IPS-20b (cell line): ENCODE measurements at regions not wholly inside any gene's neighbourhood (a gene's known extent, or its start where the extent isn't known, plus 50 kb on each side); places are given as distances from the start of the nearest gene placed in this dataset.

Experiments used
- H3K27ac ChIP-seq: one replicate; pipeline ENCODE4 v1.5.1; 2013; ENCODE audit warnings: low read length
- H3K27me3 ChIP-seq: 2 replicates; pipeline ENCODE4 v1.6.1; 2013; ENCODE audit warnings: mild to moderate bottlenecking, low read length, inconsistent platforms; ENCODE audit not compliant: insufficient read depth
- H3K36me3 ChIP-seq: 2 replicates; pipeline ENCODE4 v1.6.1; 2013; ENCODE audit warnings: low read depth, mild to moderate bottlenecking, inconsistent platforms, low read length, moderate library complexity; ENCODE audit not compliant: insufficient read depth
- H3K4me1 ChIP-seq: 2 replicates; pipeline ENCODE4 v1.6.1; 2013; ENCODE audit warnings: mild to moderate bottlenecking, control low read depth, inconsistent platforms, low read length, moderate library complexity; ENCODE audit not compliant: insufficient read depth
- H3K4me3 ChIP-seq: 2 replicates; pipeline ENCODE4 v1.5.1; 2013; ENCODE audit warnings: mild to moderate bottlenecking, low read length, inconsistent platforms
- H3K9ac ChIP-seq: 2 replicates; pipeline ENCODE4 v1.6.1; 2013; ENCODE audit warnings: low read depth, mild to moderate bottlenecking, inconsistent platforms, low read length, moderate library complexity
- H3K9me3 ChIP-seq: 2 replicates; pipeline ENCODE4 v1.6.1; 2013; ENCODE audit warnings: mild to moderate bottlenecking, low read depth, low read length, inconsistent platforms; ENCODE audit not compliant: insufficient read depth

- H3K4me3 ChIP-seq: no peak overlapping the region
- no peak overlapping the region for H3K9ac ChIP-seq
- no peak overlapping the region for H3K27ac ChIP-seq
- H3K27me3 ChIP-seq: peaks cover 52% of the 10 kb centered on the region
- H3K36me3 ChIP-seq: no peaks in the 10 kb centered on the region
- no peaks in the 10 kb centered on the region for H3K9me3 ChIP-seq
- peaks cover 14% of the 10 kb centered on the region for H3K4me1 ChIP-seq
Measured at GRCh38 chr13:97112446-97113152, 109.5 kb upstream of the MBNL2 start.

DNA sequence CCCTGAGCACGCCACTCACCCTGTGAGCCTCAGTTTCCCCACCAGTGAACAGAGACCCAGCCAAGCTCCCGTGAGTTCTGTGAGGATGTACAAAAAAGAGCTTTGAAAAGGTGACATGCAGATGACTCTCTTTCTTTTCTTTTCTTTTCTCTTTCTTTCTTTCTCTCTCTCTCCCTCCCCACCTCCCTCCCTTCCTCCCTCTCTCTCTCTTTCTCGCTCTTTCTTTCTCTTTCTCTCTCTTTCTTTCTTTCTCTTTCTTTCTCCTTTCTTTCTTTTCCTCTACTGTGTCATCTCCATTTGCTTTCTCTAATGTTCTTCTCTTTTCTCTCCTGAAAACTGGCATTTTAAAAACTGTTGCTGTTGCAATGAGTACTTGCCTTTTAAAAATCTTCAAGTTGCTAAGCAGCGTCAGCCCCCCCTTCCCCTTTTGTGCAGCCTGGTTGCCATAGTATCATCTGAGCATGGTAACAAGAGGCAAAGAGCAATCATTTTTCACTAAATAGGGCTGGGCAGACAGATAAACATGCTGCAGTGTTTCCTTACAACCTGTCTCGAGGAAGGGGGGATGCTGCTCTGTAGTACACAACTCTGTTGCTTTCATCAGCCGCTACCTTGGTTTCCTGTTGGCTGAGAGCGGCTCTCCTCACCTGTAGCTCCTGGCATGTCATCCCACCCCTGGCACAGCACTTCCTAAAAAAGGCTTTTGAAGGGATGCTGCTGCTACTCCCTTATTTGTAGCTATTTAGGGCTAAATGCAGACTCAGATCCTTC, 108.7 kb upstream of the MBNL2 start:
- Histone ChIP-seq H3K27ac (no peak overlapping the region), H3K4me1 (peaks cover 14% of the 10 kb centered on the region), H3K9ac (no peak overlapping the region), H3K36me3 (no peaks in the 10 kb centered on the region), H3K27me3 (peaks cover 48% of the 10 kb centered on the region), H3K9me3 (no peaks in the 10 kb centered on the region), H3K4me3 (no peak overlapping the region)

GRCh38 chr13:97114651-97115050, 107.5 kb upstream of the MBNL2 start:
- peaks cover 36% of the 10 kb centered on the region for H3K27me3 ChIP-seq
- no peaks in the 10 kb centered on the region for H3K9me3 ChIP-seq
- no peak overlapping the region for H3K4me3 ChIP-seq
- peaks cover 12% of the 10 kb centered on the region for H3K4me1 ChIP-seq
- H3K27ac ChIP-seq: no peak overlapping the region
- no peak overlapping the region for H3K9ac ChIP-seq
- H3K36me3 ChIP-seq: no peaks in the 10 kb centered on the region

DNA sequence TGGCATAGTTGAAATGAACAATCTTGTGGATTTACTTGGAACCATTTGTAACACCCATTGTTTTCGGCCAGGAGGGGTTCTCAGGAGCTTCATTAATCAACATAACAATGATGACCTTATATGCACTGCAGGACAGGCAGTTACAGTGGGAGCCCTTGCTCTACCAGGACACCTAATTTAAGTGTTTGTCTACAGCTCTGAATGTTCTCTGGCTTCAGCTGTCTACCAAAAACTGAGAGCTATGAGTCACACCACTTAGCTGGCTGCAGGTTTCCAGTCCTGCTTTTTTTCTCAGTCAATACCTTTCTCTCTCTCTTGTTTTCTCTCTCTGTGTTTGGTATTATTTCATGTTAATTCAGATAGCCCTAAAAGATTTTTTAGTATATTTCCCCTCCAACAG, 105.4 kb upstream of the MBNL2 start:
- no peak overlapping the region for H3K4me3 ChIP-seq
- no peak overlapping the region for H3K9ac ChIP-seq
- H3K36me3 ChIP-seq: no peaks in the 10 kb centered on the region
- H3K27me3 ChIP-seq: peaks cover 26% of the 10 kb centered on the region
- peaks cover 7% of the 10 kb centered on the region for H3K4me1 ChIP-seq
- H3K9me3 ChIP-seq: no peaks in the 10 kb centered on the region
- no peak overlapping the region for H3K27ac ChIP-seq

DNA sequence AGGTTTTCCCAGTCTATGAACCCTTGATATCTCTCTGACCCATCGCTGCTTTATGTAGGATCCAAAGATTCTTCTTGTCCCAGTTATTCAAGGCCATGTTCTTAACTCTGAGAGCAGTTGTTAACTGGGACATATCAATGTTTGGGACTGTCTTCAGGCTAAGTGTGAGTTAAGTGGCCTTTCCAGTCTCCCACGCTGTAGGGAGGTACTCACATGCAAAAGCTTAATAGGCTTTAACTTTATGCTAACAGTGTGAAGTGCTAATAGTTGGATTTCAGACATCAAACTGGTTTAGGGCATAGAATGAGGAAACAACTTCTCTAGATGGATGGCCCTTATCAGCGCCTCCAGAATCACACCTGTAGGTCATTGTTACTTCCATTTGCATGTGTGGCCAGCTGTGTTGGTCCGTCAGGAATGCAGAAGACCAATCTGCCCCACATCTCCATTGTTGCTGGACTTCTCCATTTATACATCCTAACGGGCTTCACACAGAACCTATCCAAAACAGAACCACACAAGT, 104.7 kb upstream of the MBNL2 start:
- H3K36me3 ChIP-seq: no peaks in the 10 kb centered on the region
- peaks cover 7% of the 10 kb centered on the region for H3K4me1 ChIP-seq
- no peak overlapping the region for H3K27ac ChIP-seq
- H3K9ac ChIP-seq: no peak overlapping the region
- H3K9me3 ChIP-seq: no peaks in the 10 kb centered on the region
- H3K4me3 ChIP-seq: no peak overlapping the region
- peaks cover 20% of the 10 kb centered on the region for H3K27me3 ChIP-seq

DNA sequence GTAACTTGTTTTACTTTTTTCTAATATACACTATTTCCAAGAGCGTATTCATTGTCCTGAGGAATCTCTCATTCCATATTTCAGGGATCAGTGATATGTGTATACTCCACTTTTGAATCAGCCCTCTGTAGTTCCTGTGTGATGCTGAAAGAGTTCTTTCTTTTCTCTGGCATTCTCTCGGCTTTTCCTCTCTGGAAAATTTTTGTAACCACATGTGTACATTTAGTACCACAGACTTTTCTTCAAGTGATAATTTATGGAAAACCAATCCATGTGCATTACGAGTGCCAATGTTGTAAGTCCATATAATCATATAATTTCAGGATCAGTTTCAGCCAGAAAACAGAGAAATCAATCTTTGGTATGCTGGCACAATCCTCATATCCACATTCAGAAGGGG, 102.2 kb upstream of the MBNL2 start:
- Histone ChIP-seq H3K9me3 (no peaks in the 10 kb centered on the region), H3K4me1 (peaks cover 14% of the 10 kb centered on the region), H3K9ac (no peak overlapping the region), H3K27ac (no peak overlapping the region), H3K36me3 (no peaks in the 10 kb centered on the region), H3K27me3 (peaks cover 4% of the 10 kb centered on the region; the same call in 1 of the 2 replicates), H3K4me3 (no peak overlapping the region)

DNA sequence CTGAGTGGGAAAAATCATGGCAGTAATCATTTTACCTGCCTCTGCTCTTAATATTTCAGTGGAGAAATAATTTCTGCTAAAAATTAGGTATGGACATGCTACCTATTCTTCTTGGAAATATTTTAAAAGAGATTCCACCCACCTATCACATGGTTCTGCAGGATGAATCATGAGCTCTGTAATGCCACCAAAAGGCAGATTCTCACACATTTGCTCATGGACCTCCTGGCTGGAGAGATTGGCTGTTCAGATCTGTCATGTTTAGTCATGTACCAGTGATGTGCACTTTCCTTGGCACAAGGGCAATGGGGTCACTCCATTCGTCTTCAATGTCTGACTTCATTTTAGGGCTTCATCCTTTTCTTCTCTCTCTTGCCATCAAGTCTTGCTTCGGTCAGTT, 101.8 kb upstream of the MBNL2 start:
- no peak overlapping the region for H3K4me3 ChIP-seq
- no peaks in the 10 kb centered on the region for H3K36me3 ChIP-seq
- peaks cover 4% of the 10 kb centered on the region; the same call in 1 of the 2 replicates for H3K27me3 ChIP-seq
- H3K9me3 ChIP-seq: no peaks in the 10 kb centered on the region
- no peak overlapping the region for H3K27ac ChIP-seq
- H3K4me1 ChIP-seq: peaks cover 18% of the 10 kb centered on the region
- H3K9ac ChIP-seq: no peak overlapping the region

- no peak overlapping the region for H3K4me3 ChIP-seq
- no peak overlapping the region for H3K27ac ChIP-seq
- H3K27me3 ChIP-seq: 0 out of 2 replicates have a peak, but pooled peaks cover 4% of the 10 kb centered on the region
- H3K4me1 ChIP-seq: peaks cover 22% of the 10 kb centered on the region
- no peak overlapping the region for H3K9ac ChIP-seq
- H3K36me3 ChIP-seq: no peaks in the 10 kb centered on the region
- H3K9me3 ChIP-seq: no peaks in the 10 kb centered on the region
Measured at GRCh38 chr13:97120976-97121375, 101.2 kb upstream of the MBNL2 start.

DNA sequence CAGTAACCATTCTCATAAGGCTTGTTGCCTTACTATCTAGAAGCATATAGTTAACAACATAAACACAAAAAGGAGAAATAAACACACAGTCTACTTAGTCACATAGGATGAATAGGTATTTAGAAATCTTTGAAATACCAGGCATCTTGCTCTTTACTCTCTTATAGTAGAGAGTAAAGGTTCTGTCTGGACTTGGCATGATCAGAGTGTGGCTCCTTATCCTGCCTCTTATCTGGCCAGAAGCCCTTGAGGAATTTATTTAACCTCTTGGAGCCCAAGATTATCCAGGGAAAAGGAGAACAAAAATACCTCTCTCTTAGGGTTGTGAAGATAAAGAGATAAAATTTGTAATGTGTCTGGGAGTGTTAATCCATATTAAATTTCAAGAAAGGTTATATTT, 100.2 kb upstream of the MBNL2 start:
- H3K9ac ChIP-seq: no peak overlapping the region
- no peaks in the 10 kb centered on the region for H3K36me3 ChIP-seq
- 0 out of 2 replicates have a peak, but pooled peaks cover 4% of the 10 kb centered on the region for H3K27me3 ChIP-seq
- H3K4me1 ChIP-seq: peaks cover 19% of the 10 kb centered on the region
- no peak overlapping the region for H3K27ac ChIP-seq
- no peaks in the 10 kb centered on the region for H3K9me3 ChIP-seq
- H3K4me3 ChIP-seq: no peak overlapping the region

- Histone ChIP-seq H3K9me3 (no peaks in the 10 kb centered on the region), H3K27ac (no peak overlapping the region), H3K9ac (no peak overlapping the region), H3K36me3 (no peaks in the 10 kb centered on the region), H3K4me1 (peaks cover 16% of the 10 kb centered on the region), H3K27me3 (0 out of 2 replicates have a peak, but pooled peaks cover 4% of the 10 kb centered on the region), H3K4me3 (no peak overlapping the region)
Measured at GRCh38 chr13:97122381-97122996, 99.6 kb upstream of the MBNL2 start.

- Histone ChIP-seq H3K36me3 (no peaks in the 10 kb centered on the region), H3K4me1 (peaks cover 16% of the 10 kb centered on the region), H3K27me3 (0 out of 2 replicates have a peak, but pooled peaks cover 4% of the 10 kb centered on the region), H3K27ac (no peak overlapping the region), H3K9me3 (no peaks in the 10 kb centered on the region), H3K9ac (no peak overlapping the region), H3K4me3 (no peak overlapping the region)
Measured at GRCh38 chr13:97124206-97124605, 97.9 kb upstream of the MBNL2 start.
